HCT116 (cell line): ENCODE measurements at regions not wholly inside any gene's neighbourhood (a gene's known extent, or its start where the extent isn't known, plus 50 kb on each side); places are given as distances from the start of the nearest gene placed in this dataset.

Experiments used
- ATAC-seq: fragments of 200-7000 bp; cut with Tn5 transposase; 2 replicates; pipeline ENCODE4 v1.9.1; 2020; ENCODE audit warnings: mild to moderate bottlenecking, moderate library complexity
- BruUV-seq: library from RNA; stranded (reverse); fragments of 400-500 nt; replicated peaks from 2 replicates; lab custom pipeline; 2021; lab: Mats Ljungman, UMichigan
- CTCF ChIA-PET: fragments of 300-600 bp; sonication (Branson Sonifier 250); formaldehyde crosslinking; loops from one replicate; lab custom pipeline; 2021; ENCODE audit warnings: antibody characterized with exemption; lab: Charles Lee
- POLR2A ChIA-PET: fragments of 300-600, 350-600 bp; sonication (Branson Sonifier 250); formaldehyde crosslinking; loops from one replicate; lab custom pipeline; 2021; ENCODE audit warnings: antibody characterized with exemption; lab: Charles Lee
- RAD21 ChIA-PET, 2 experiments: fragments of 300-600 bp; sonication (Branson Sonifier 250); formaldehyde crosslinking; loops; one replicate each; lab custom pipeline; 2023; ENCODE audit warnings: low total read pairs in 2 of 2; ENCODE audit not compliant: uncharacterized antibody in 2 of 2, unreplicated experiment in 2 of 2, low non-redundant PET in 1 of 2; lab: Charles Lee
- DNase-seq: peaks from one replicate; pipeline ENCODE4 v3.0.0-alpha.2; 2010; ENCODE audit warnings: low read depth, low spot score
- H2AFZ ChIP-seq: fragments of 200-600 bp; shearing (Covaris generic), sonication (generic); 2 replicates; pipeline ENCODE4 v1.6.1; 2017; ENCODE audit warnings: low read depth, mixed run types, mixed read lengths, antibody characterized with exemption, low read length; ENCODE audit not compliant: poor library complexity, severe bottlenecking
- H3K27ac ChIP-seq: 2 replicates; pipeline ENCODE4 v1.5.1; 2012; ENCODE audit warnings: low read depth, low read length
- H3K27me3 ChIP-seq: fragments of 200-600 bp; sonication (generic); 2 replicates; pipeline ENCODE4 v1.6.1; 2016; ENCODE audit warnings: mixed run types, low read length, mixed read lengths; ENCODE audit not compliant: insufficient read depth
- H3K36me3 ChIP-seq, 2 experiments: fragments of 200-500 bp in 1 of 2; fragments of 200-600 bp in 1 of 2; sonication (Bioruptor generic) in 1 of 2; sonication (generic) in 1 of 2; 2 replicates each; pipeline versions ENCODE4 v1.5.1 to v1.6.1; 2014 to 2016; ENCODE audit warnings: low read length in 2 of 2, inconsistent platforms in 1 of 2, mixed read lengths in 1 of 2, mixed run types in 1 of 2; ENCODE audit not compliant: insufficient read depth in 2 of 2, control insufficient read depth in 1 of 2
- H3K4me1 ChIP-seq, 2 experiments: fragments of 200-600 bp in 1 of 2; sonication (generic) in 1 of 2; 2 replicates each; pipeline versions ENCODE4 v1.5.1 to v1.6.1; 2012 to 2017; ENCODE audit warnings: low read length in 2 of 2, inconsistent platforms in 1 of 2, mild to moderate bottlenecking in 1 of 2, mixed read lengths in 1 of 2, mixed run types in 1 of 2, moderate library complexity in 1 of 2; ENCODE audit not compliant: insufficient read depth in 2 of 2, control insufficient read depth in 1 of 2
- H3K4me2 ChIP-seq: fragments of 200-600 bp; sonication (generic); 2 replicates; pipeline ENCODE4 v1.6.1; 2017; ENCODE audit warnings: mixed run types, low read length, mixed read lengths
- H3K4me3 ChIP-seq, 2 experiments: fragments of 200-600 bp in 1 of 2; sonication (generic) in 1 of 2; replicated peaks in 1 of 2; 2 replicates each; pipeline ENCODE4 v1.5.1; 2011 to 2016; ENCODE audit warnings: low read length in 2 of 2, control low read depth in 1 of 2, low read depth in 1 of 2, mild to moderate bottlenecking in 1 of 2, mixed read lengths in 1 of 2, mixed run types in 1 of 2
- H3K79me2 ChIP-seq: fragments of 200-600 bp; sonication (generic); 2 replicates; pipeline ENCODE4 v1.6.1; 2017; ENCODE audit warnings: mild to moderate bottlenecking, mixed run types, low read length, moderate library complexity, mixed read lengths; ENCODE audit not compliant: insufficient read depth
- H3K9ac ChIP-seq: fragments of 200-600 bp; sonication (generic); 2 replicates; pipeline ENCODE4 v1.6.1; 2016; ENCODE audit warnings: low read length, mixed read lengths
- H3K9me2 ChIP-seq: fragments of 200-600 bp; sonication (generic), shearing (Covaris generic); 2 replicates; pipeline ENCODE4 v1.6.1; 2017; ENCODE audit warnings: mixed run types, mild to moderate bottlenecking, moderate library complexity; ENCODE audit not compliant: insufficient read depth
- H3K9me3 ChIP-seq, 2 experiments: fragments of 200-500 bp in 1 of 2; fragments of 200-600 bp in 1 of 2; sonication (Bioruptor generic) in 1 of 2; sonication (generic) in 1 of 2; 2 replicates each; pipeline ENCODE4 v1.6.1; 2014 to 2017; ENCODE audit warnings: low read length in 2 of 2, mixed read lengths in 2 of 2, inconsistent platforms in 1 of 2, low read depth in 1 of 2, mild to moderate bottlenecking in 1 of 2, mixed run types in 1 of 2, moderate library complexity in 1 of 2; ENCODE audit not compliant: control insufficient read depth in 1 of 2, insufficient read depth in 1 of 2
- H4K20me1 ChIP-seq: fragments of 200-600 bp; sonication (generic), shearing (Covaris generic); 2 replicates; pipeline ENCODE4 v1.6.1; 2017; ENCODE audit warnings: mixed run types, mild to moderate bottlenecking, moderate library complexity; ENCODE audit not compliant: insufficient read depth
- CTCF ChIP-seq, 3 experiments: fragments of 200-600 bp in 1 of 3; sonication (generic) in 1 of 3; IDR thresholded peaks in 2 of 3; conservative IDR thresholded peaks in 1 of 3; 2 replicates each; pipeline ENCODE4 v1.5.1; 2012 to 2017; ENCODE audit warnings: low read depth in 2 of 3, low read length in 2 of 3, antibody characterized with exemption in 1 of 3, borderline replicate concordance in 1 of 3, control low read depth in 1 of 3, mild to moderate bottlenecking in 1 of 3, mixed read lengths in 1 of 3, mixed run types in 1 of 3, moderate library complexity in 1 of 3; ENCODE audit not compliant: insufficient read depth in 1 of 3
- EGR1 ChIP-seq: IDR thresholded peaks from 2 replicates; pipeline ENCODE4 v1.6.1; 2012; ENCODE audit warnings: low read depth
- EZH2 ChIP-seq: fragments of 200-600 bp; sonication (generic); IDR thresholded peaks from 2 replicates; pipeline ENCODE4 v1.6.1; 2017; ENCODE audit warnings: antibody characterized with exemption, mixed run types
- EZH2phosphoT487 ChIP-seq: fragments of 200-600 bp; IDR thresholded peaks from 2 replicates; pipeline ENCODE4 v1.6.1; 2018; ENCODE audit warnings: antibody characterized with exemption, borderline replicate concordance
- FOSL1 ChIP-seq: IDR thresholded peaks from 2 replicates; pipeline ENCODE4 v1.6.1; 2012; ENCODE audit warnings: low read depth
- RAD21 ChIP-seq: IDR thresholded peaks from 2 replicates; pipeline ENCODE4 v1.6.1; 2012; ENCODE audit warnings: low read depth, mild to moderate bottlenecking
- REST ChIP-seq: IDR thresholded peaks from 2 replicates; pipeline ENCODE4 v1.6.1; 2012; ENCODE audit warnings: low read depth
- ZFX ChIP-seq: fragments of 450-650 bp; IDR thresholded peaks from 2 replicates; pipeline ENCODE4 v1.6.1; 2017
- intact Hi-C: fragments of 100-400 bp; cut with micrococcal nuclease; formaldehyde crosslinking; loops from 2 replicates; pipeline ENCODE4 v1.10.0; 2022

GRCh38 chr5:119930490-119930889 lies 301.1 kb downstream of the FAM170A start:
- Histone ChIP-seq H3K79me2 (no peaks in the 10 kb centered on the region), H3K4me3 (no peak overlapping the region), H3K27me3 (no peaks in the 10 kb centered on the region), H3K9ac (no peak overlapping the region), H3K4me1 (no peaks in the 10 kb centered on the region), H4K20me1 (no peaks in the 10 kb centered on the region), H3K36me3 (no peaks in the 10 kb centered on the region), H3K9me3 (no peaks in the 10 kb centered on the region), H3K4me2 (no peak overlapping the region), H3K9me2 (no peaks in the 10 kb centered on the region), H3K27ac (no peak overlapping the region), H2AFZ (no peak overlapping the region)
- RAD21 ChIA-PET: no interaction called here
- TF ChIP-seq EGR1 (no peak), FOSL1 (no peak), REST (no peak), ZFX (no peak)
- no TSS peak for BruUV-seq
- POLR2A ChIA-PET: no interaction called here
- intact Hi-C loops: no loop called here
- ATAC-seq (no peak), DNase-seq (no peak)
- CTCF ChIA-PET: no interaction called here

GRCh38 chr5:119943148-119943547 lies 313.8 kb downstream of the FAM170A start:
- intact Hi-C loops: loop anchor here (5.0 to 10.0 kb wide), 3 partner anchors 514 to 859 kb away; no protein-coding TSS in a partner anchor
- DNase-seq (no peak), ATAC-seq (peak; percentile 55; the same call in 1 of the 2 replicates)
- Histone ChIP-seq H3K4me2 (no peak overlapping the region), H3K4me1 (no peaks in the 10 kb centered on the region), H2AFZ (peak overlapping the region; percentile 59), H4K20me1 (no peaks in the 10 kb centered on the region), H3K9me3 (no peaks in the 10 kb centered on the region), H3K27ac (no peak overlapping the region), H3K9me2 (no peaks in the 10 kb centered on the region), H3K79me2 (no peaks in the 10 kb centered on the region), H3K36me3 (no peaks in the 10 kb centered on the region), H3K9ac (no peak overlapping the region), H3K27me3 (no peaks in the 10 kb centered on the region), H3K4me3 (no peak overlapping the region)
- TF ChIP-seq EGR1 (no peak), ZFX (no peak), EZH2phosphoT487 (no peak), RAD21 (peak; percentile 58), EZH2 (no peak), CTCF (IDR thresholded peaks at IDR 0.05 in 2 of 3, conservative IDR thresholded peaks at IDR 0.05 in 1 of 3; ENCODE audit: borderline replicate concordance in 1 of 3, insufficient read depth in 1 of 3, low read depth in 2 of 3, low read length in 2 of 3) (peak in 1 of 3 experiments; percentile 37; a peak in 1 of 6 replicates)
- CTCF ChIA-PET: no interaction called here
- BruUV-seq: no TSS peak
- RAD21 ChIA-PET: no interaction called here
- POLR2A ChIA-PET: no interaction called here
